Type B pancreatic cell (in vitro differentiated cells): ENCODE measurements at regions not wholly inside any gene's neighbourhood (a gene's known extent, or its start where the extent isn't known, plus 50 kb on each side); places are given as distances from the start of the nearest gene placed in this dataset.

Experiments
- DNase-seq: peaks from one replicate; pipeline ENCODE4 v3.0.0; 2021; ENCODE audit warnings: mixed read lengths; ENCODE audit not compliant: unreplicated experiment; ENCODE audit errors: extremely low spot score
- H3K27ac Mint-ChIP-seq: 2 replicates; pipeline ENCODE4 v1.8.0; 2021; ENCODE audit warnings: mild to moderate bottlenecking, mixed read lengths
- H3K27me3 Mint-ChIP-seq: 2 replicates; pipeline ENCODE4 v1.8.0; 2021; ENCODE audit warnings: mixed read lengths
- H3K36me3 Mint-ChIP-seq: 2 replicates; pipeline ENCODE4 v1.8.0; 2021; ENCODE audit warnings: mixed read lengths
- H3K4me1 Mint-ChIP-seq: one replicate; pipeline ENCODE4 v1.8.0; 2021; ENCODE audit warnings: mixed read lengths; ENCODE audit not compliant: unreplicated experiment
- H3K4me3 Mint-ChIP-seq: 2 replicates; pipeline ENCODE4 v1.8.0; 2021; ENCODE audit warnings: mild to moderate bottlenecking, mixed read lengths
- H3K9me3 Mint-ChIP-seq: 2 replicates; pipeline ENCODE4 v1.8.0; 2021; ENCODE audit warnings: mixed read lengths
- CTCF ChIP-seq: fragments of 200-600 bp; sonication (generic); conservative IDR thresholded peaks from 2 replicates; pipeline ENCODE4 v1.5.0; 2021; ENCODE audit warnings: antibody characterized with exemption, mild to moderate bottlenecking

- Mint-ChIP-seq H3K36me3 (no peaks in the 10 kb centered on the region), H3K27me3 (no peaks in the 10 kb centered on the region), H3K27ac (no peak overlapping the region)
Measured at GRCh38 chr5:118228489-118228888, 759.9 kb downstream of the DTWD2 start.

GRCh38 chr5:118224546-118224945 lies 763.8 kb downstream of the DTWD2 start:
- H3K27ac Mint-ChIP-seq, result no peak overlapping the region
- no peak overlapping the region for H3K4me3 Mint-ChIP-seq
- no peaks in the 10 kb centered on the region for H3K36me3 Mint-ChIP-seq
- no peaks in the 10 kb centered on the region for H3K27me3 Mint-ChIP-seq
- peaks cover 6% of the 10 kb centered on the region for H3K4me1 Mint-ChIP-seq
- TF ChIP-seq CTCF, result no peak
- H3K9me3 Mint-ChIP-seq, result no peaks in the 10 kb centered on the region
- DNase-seq, result no peak

More at GRCh38 chr5:118228489-118228888, 759.9 kb downstream of the DTWD2 start:
- DNase-seq, result no peak
- H3K4me3 Mint-ChIP-seq, result no peak overlapping the region
- H3K4me1 Mint-ChIP-seq, result no peaks in the 10 kb centered on the region
- H3K9me3 Mint-ChIP-seq, result no peaks in the 10 kb centered on the region
- no peak for TF ChIP-seq CTCF

GRCh38 chr5:118220556-118221195 lies 767.7 kb downstream of the DTWD2 start:
- Mint-ChIP-seq H3K4me1 (peaks cover 6% of the 10 kb centered on the region), H3K36me3 (no peaks in the 10 kb centered on the region), H3K27me3 (no peaks in the 10 kb centered on the region), H3K4me3 (no peak overlapping the region), H3K9me3 (no peaks in the 10 kb centered on the region), H3K27ac (no peak overlapping the region)
- DNase-seq, result no peak
- TF ChIP-seq CTCF, result no peak

- no peaks in the 10 kb centered on the region for H3K4me1 Mint-ChIP-seq
- no peak for TF ChIP-seq CTCF
- H3K36me3 Mint-ChIP-seq, result peaks cover 4% of the 10 kb centered on the region
- no peak overlapping the region for H3K27ac Mint-ChIP-seq
- peaks cover 5% of the 10 kb centered on the region for H3K9me3 Mint-ChIP-seq
- no peak overlapping the region for H3K4me3 Mint-ChIP-seq
- peaks cover 2% of the 10 kb centered on the region for H3K27me3 Mint-ChIP-seq
- no peak for DNase-seq
Measured at GRCh38 chr5:118211606-118212005, 776.7 kb downstream of the DTWD2 start.

- Mint-ChIP-seq H3K9me3 (peaks cover 5% of the 10 kb centered on the region), H3K27ac (no peak overlapping the region), H3K27me3 (no peaks in the 10 kb centered on the region), H3K4me1 (no peaks in the 10 kb centered on the region), H3K36me3 (peaks cover 4% of the 10 kb centered on the region), H3K4me3 (no peak overlapping the region)
- no peak for DNase-seq
- TF ChIP-seq CTCF, result no peak
Measured at GRCh38 chr5:118208031-118208453, 780.3 kb downstream of the DTWD2 start.
